Adrenal gland (tissue), 9 donors: ENCODE measurements at regions not wholly inside any gene's neighbourhood (a gene's known extent, or its start where the extent isn't known, plus 50 kb on each side); places are given as distances from the start of the nearest gene placed in this dataset.

Experiments
- DNase-seq, 7 donors: peaks; one replicate each; pipeline ENCODE4 v3.0.0-alpha.2; 2019 to 2020
- H3K27ac ChIP-seq, 5 donors: fragments of 200-600 bp; sonication (generic) in 4 of 5; 1 replicate in 3 of 5; 2 replicates in 2 of 5; pipeline versions ENCODE4 v1.5.1 to v1.8.0; 2016 to 2020; ENCODE audit warnings: mild to moderate bottlenecking in 1 of 5
- H3K27me3 ChIP-seq: fragments of 200-600 bp; 2 replicates; pipeline ENCODE4 v1.8.0; 2021
- H3K36me3 ChIP-seq, 2 donors: fragments of 200-600 bp; replicated peaks in 1 of 2; 1 replicate in 1 of 2; 2 replicates in 1 of 2; pipeline versions ENCODE4 v1.5.1 to v1.8.0; 2018 to 2022
- H3K4me1 ChIP-seq, 2 donors: fragments of 200-600 bp; replicated peaks in 1 of 2; 1 replicate in 1 of 2; 2 replicates in 1 of 2; pipeline versions ENCODE4 v1.5.1 to v1.8.0; 2018 to 2021
- H3K4me3 ChIP-seq, 4 donors: fragments of 200-600 bp; sonication (generic) in 3 of 4; one replicate each; pipeline ENCODE4 v1.5.1; 2016 to 2018
- H3K9me3 ChIP-seq, 3 donors: fragments of 200-600 bp; sonication (generic) in 1 of 3; replicated peaks in 1 of 3; 1 replicate in 2 of 3; 2 replicates in 1 of 3; pipeline versions ENCODE4 v1.5.1 to v1.8.0; 2016 to 2021
- CTCF ChIP-seq, 6 experiments: fragments of 450-650 bp in 4 of 6; fragments of 200-600 bp in 2 of 6; sonication (generic) in 1 of 6; IDR thresholded peaks; 1 replicate in 5 of 6; 2 replicates in 1 of 6; pipeline versions ENCODE4 v1.5.1 to v1.8.0; 2016 to 2021; ENCODE audit warnings: antibody characterized with exemption in 6 of 6, mild to moderate bottlenecking in 2 of 6, moderate library complexity in 1 of 6
- POLR2A ChIP-seq, 2 donors: fragments of 450-650 bp; IDR thresholded peaks; one replicate each; pipeline ENCODE4 v1.6.1; 2017; ENCODE audit warnings: antibody characterized with exemption in 2 of 2, mild to moderate bottlenecking in 2 of 2, moderate library complexity in 1 of 2
- WGBS, 4 donors: extraction: QIAGEN DNeasy Blood & Tissue Kit in 2 of 4; methylation state at CpG; one replicate each; pipeline versions ENCODE4 v1.1.5 to v1.1.7; 2013 to 2017; 5-methylcytosine and 5-hydroxymethylcytosine counted together
- intact Hi-C, 2 donors: fragments of 100-400 bp; cut with DNase I; formaldehyde crosslinking; loops; one replicate each; pipeline versions ENCODE4 v1.14.1 to v1.15.0; 2022 to 2023
- donor health status: healthy with polysubstance abuse.
- donor health status: Bipolar disorder and iron deficiency.
- donor health status: DM: yes; HTN: yes; CAD: no.
- donor health status: DM: no; HTN: no; CAD: no.
- donor health status: DM: no; HTN: no; CAD: no.

DNA sequence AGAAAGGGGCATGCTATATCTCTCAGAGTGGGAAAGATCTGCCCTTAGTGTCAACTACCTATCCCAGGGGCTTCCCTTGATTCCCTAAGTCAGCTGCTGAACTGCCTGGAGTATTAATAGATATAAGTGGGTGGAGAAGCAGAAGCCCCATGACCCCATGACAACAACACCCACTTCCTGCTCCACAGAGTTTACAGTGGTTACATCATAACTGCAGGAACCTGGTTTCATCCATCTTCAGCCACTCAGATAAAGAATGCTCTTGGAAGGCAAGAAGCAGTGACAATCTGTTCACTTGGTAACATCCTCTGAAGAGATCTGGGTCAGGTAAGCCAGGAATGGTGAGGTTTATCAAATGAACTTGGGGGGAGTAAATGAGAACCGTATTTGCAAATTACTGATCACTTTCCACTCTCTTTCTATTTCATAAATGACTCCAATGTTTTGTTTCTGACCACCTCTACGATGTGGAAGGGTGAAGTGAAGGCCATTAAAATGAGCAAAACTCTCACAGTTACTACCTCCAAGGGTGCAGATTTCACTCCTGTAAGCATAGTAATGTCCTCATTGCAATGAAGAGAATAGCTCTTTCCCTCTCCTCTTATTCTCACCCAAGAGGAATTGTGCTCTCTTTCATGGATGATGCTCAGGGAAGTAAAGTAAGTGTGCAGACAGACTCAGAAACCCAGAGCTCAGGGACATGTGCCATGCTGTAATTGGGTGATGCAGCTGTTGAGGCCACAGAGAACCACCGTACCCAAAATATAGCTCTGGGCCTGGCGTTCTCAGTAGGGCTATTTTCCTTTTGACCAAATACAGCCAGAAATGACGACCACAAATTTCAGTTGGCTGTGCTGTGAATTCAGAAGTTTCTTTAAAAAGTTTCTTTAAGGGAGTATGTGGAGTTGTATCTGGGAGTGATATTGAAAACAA lies 192.8 kb upstream of the APCDD1 start:
- 86 to 92% (median 91%) methylated on average over 5 of the region's 5 CpGs for WGBS, 4 donors
- H3K27me3 ChIP-seq: no peaks in the 10 kb centered on the region
- H3K9me3 ChIP-seq: no peaks in the 10 kb centered on the region
- TF ChIP-seq CTCF (IDR thresholded peaks at IDR 0.05): no peak
- no peak overlapping the region for H3K27ac ChIP-seq
- intact Hi-C loops: no loop called here
- no peak for DNase-seq
- no peaks in the 10 kb centered on the region for H3K4me1 ChIP-seq
- H3K4me3 ChIP-seq: no peak overlapping the region
- H3K36me3 ChIP-seq: no peaks in the 10 kb centered on the region

DNA sequence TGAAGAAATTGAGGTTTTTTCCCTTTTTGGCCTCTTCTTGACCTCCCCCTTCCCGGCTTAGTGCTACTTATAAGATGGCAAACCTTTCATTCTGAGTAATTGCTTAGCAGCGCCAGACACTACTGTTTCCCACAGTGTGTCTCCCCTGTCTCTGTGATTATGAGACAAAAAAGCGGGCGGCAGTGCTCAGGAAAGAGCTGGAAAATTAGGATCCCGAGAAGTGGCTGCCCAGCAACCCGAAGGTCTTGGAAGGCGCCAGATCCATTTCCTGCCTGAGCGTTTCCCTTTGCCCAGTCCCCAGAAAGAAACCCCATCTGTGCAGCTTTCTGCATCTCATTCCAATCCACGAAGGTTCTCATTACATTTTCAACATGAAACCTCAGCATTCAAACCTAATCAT lies 191.9 kb upstream of the APCDD1 start:
- intact Hi-C loops: no loop called here
- Histone ChIP-seq H3K4me1 (no peaks in the 10 kb centered on the region), H3K27me3 (no peaks in the 10 kb centered on the region), H3K4me3 (no peak overlapping the region), H3K36me3 (no peaks in the 10 kb centered on the region), H3K27ac (no peak overlapping the region), H3K9me3 (no peaks in the 10 kb centered on the region)
- no peak for TF ChIP-seq CTCF (IDR thresholded peaks at IDR 0.05)
- no peak for TF ChIP-seq POLR2A (IDR thresholded peaks at IDR 0.05)
- WGBS, 4 donors: 86 to 92% (median 89%) methylated on average over 9 of the region's 9 CpGs
- DNase-seq: no peak

DNA sequence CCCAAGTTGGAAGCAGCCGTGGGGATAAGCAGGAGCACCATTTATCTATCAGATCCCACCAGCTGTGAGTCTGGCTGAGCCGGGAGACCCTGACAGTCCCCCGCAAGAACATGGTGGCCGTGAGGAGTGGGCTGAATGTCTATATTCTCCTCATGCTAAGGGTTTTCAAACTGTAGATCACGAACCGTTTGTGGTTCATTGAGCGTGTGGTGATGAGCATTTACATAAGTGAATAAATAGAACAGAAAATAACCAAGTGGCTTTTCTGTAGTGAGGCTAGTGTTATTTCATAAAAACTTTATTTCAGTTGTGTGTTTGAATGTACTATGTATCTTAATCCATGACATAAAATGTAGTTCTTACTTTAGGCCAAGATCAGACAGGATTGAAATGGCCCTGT lies 190.2 kb upstream of the APCDD1 start:
- no peak for DNase-seq
- 93 to 94% (median 93%) methylated on average over 7 of the region's 7 CpGs for WGBS, 4 donors
- intact Hi-C loops: no loop called here

More for the DNA sequence above, 190.2 kb upstream of the APCDD1 start:
- no peak for TF ChIP-seq CTCF (IDR thresholded peaks at IDR 0.05)
- no peak for TF ChIP-seq POLR2A (IDR thresholded peaks at IDR 0.05)
- Histone ChIP-seq H3K27me3 (no peaks in the 10 kb centered on the region), H3K4me3 (no peak overlapping the region), H3K27ac (no peak overlapping the region), H3K9me3 (no peaks in the 10 kb centered on the region), H3K36me3 (no peaks in the 10 kb centered on the region), H3K4me1 (peaks cover 0 to 8% of the 10 kb centered on the region in 2 donors)
